Upper lobe of right lung (tissue), 1 donor: ENCODE measurements at regions not wholly inside any gene's neighbourhood (a gene's known extent, or its start where the extent isn't known, plus 50 kb on each side); places are given as distances from the start of the nearest gene placed in this dataset.

Experiments used
- ATAC-seq: fragments of 200-7000 bp; cut with Tn5 transposase; one replicate; pipeline ENCODE4 v1.9.1; 2020; ENCODE audit warnings: mild to moderate bottlenecking, moderate library complexity
- DNase-seq: peaks from one replicate; pipeline ENCODE4 v3.0.0-alpha.2; 2020
- H3K27ac ChIP-seq: fragments of 200-600 bp; one replicate; pipeline ENCODE4 v1.8.0; 2022
- H3K27me3 ChIP-seq: fragments of 200-600 bp; one replicate; pipeline ENCODE4 v1.8.0; 2022; ENCODE audit warnings: mild to moderate bottlenecking
- H3K36me3 ChIP-seq: fragments of 200-600 bp; one replicate; pipeline ENCODE4 v1.8.0; 2022
- H3K4me1 ChIP-seq: fragments of 200-600 bp; one replicate; pipeline ENCODE4 v1.8.0; 2022
- H3K4me3 ChIP-seq: fragments of 200-600 bp; one replicate; pipeline ENCODE4 v1.8.0; 2022; ENCODE audit warnings: mild to moderate bottlenecking
- H3K9me3 ChIP-seq: fragments of 200-600 bp; one replicate; pipeline ENCODE4 v1.8.0; 2022
- CTCF ChIP-seq: fragments of 200-600 bp; IDR thresholded peaks from one replicate; pipeline ENCODE4 v1.8.0; 2022; ENCODE audit warnings: antibody characterized with exemption
- intact Hi-C: fragments of 100-400 bp; cut with DNase I; formaldehyde crosslinking; loops from one replicate; pipeline ENCODE4 v1.11.0; 2022
- donor health status: DM: no; HTN: yes; CAD: no; lungs with severe emphysema.

GRCh38 chr1:55289614-55290013, 74.5 kb upstream of the USP24 start:
- Histone ChIP-seq H3K9me3 (no peaks in the 10 kb centered on the region), H3K27me3 (no peaks in the 10 kb centered on the region), H3K4me3 (no peak overlapping the region), H3K27ac (no peak overlapping the region), H3K4me1 (no peaks in the 10 kb centered on the region), H3K36me3 (no peaks in the 10 kb centered on the region)
- no peak for DNase-seq
- intact Hi-C loops: loop anchor here (10.0 kb wide), 1 partner anchor 1295 kb away; no protein-coding TSS in a partner anchor
- no peak for TF ChIP-seq CTCF
- ATAC-seq: no peak

- no peak for DNase-seq
- intact Hi-C loops: loop anchor here (10.0 kb wide), 1 partner anchor 1296 kb away; no protein-coding TSS in a partner anchor
- Histone ChIP-seq H3K9me3 (no peaks in the 10 kb centered on the region), H3K36me3 (no peaks in the 10 kb centered on the region), H3K27ac (no peak overlapping the region), H3K4me3 (no peak overlapping the region), H3K27me3 (no peaks in the 10 kb centered on the region), H3K4me1 (no peaks in the 10 kb centered on the region)
- no peak for ATAC-seq
- TF ChIP-seq CTCF: no peak
These were observed 73.9 kb upstream of the USP24 start for GRCh38 chr1:55289042-55289441.

- intact Hi-C loops: loop anchor here (10.0 kb wide), 1 partner anchor 1297 kb away; no protein-coding TSS in a partner anchor
- Histone ChIP-seq H3K36me3 (no peaks in the 10 kb centered on the region), H3K27ac (no peak overlapping the region), H3K27me3 (no peaks in the 10 kb centered on the region), H3K9me3 (no peaks in the 10 kb centered on the region), H3K4me3 (no peak overlapping the region), H3K4me1 (no peaks in the 10 kb centered on the region)
- ATAC-seq (no peak), DNase-seq (no peak)
- no peak for TF ChIP-seq CTCF
These were observed 73.1 kb upstream of the USP24 start for GRCh38 chr1:55288245-55288644.

DNA sequence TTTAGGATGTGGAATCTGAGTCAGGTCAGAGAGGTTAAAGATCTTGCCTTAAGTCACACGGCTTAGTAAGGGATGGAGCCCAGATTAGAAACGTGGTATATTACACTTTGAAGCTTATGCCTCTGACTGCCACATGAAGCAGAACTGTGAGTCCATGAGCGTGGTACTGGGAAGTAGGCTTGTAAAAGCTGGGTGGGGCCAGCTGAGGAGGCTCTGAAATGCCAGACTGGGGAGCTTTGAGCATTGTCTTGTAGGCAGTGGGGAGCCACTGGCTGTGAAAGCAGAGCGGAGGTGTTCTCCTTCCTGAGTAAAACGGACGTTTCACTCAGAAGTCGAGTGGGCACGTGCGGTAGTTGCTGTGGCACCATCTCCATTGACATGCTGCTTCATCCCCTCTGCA, 72.6 kb upstream of the USP24 start:
- no peak overlapping the region for H3K4me3 ChIP-seq
- no peaks in the 10 kb centered on the region for H3K27me3 ChIP-seq
- intact Hi-C loops: loop anchor here (10.0 kb wide), 1 partner anchor 1297 kb away; no protein-coding TSS in a partner anchor

DNA sequence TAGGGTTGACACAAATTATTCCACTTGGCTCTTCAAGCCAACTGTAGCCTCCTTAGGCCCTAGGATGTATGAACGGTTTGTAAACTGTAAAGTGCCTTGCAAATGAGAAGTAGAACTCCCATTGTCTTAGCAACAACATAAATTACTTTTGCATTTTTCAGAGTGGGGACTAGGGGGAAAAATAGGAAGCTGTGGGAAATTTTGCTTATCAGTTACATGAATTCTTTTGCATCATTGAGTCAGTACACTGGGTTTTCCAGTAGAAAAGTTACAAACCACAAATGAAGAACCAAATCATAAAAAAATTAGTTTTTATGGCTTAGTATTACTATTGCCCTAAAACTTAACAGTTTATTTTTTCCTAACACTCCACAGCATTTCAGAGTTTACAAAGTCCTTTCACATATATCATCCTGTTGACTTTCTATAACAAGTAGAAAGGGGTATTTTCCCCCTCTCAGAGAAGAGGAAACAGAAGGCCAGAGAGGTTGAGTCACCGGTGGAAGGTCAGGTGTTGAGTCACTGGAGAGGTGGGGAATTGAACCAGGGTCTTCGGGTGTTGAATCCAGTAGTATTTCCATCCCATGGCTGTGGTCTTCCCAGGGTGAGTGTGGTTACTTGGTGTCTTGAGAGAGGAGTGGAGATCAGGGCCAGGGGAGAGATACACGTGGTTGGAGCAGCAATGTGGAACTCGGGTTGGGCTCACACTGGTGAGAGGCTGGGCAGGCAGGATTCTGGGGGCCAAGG, 71.9 kb upstream of the USP24 start:
- Histone ChIP-seq H3K36me3 (no peaks in the 10 kb centered on the region), H3K4me1 (no peaks in the 10 kb centered on the region), H3K9me3 (no peaks in the 10 kb centered on the region), H3K4me3 (no peak overlapping the region), H3K27ac (no peak overlapping the region), H3K27me3 (no peaks in the 10 kb centered on the region)
- ATAC-seq (no peak), DNase-seq (no peak)
- TF ChIP-seq CTCF: no peak
- intact Hi-C loops: loop anchor here (10.0 kb wide), 1 partner anchor 1298 kb away; no protein-coding TSS in a partner anchor

More for the DNA sequence above, 72.6 kb upstream of the USP24 start:
- ATAC-seq (no peak), DNase-seq (no peak)
- H3K9me3 ChIP-seq: no peaks in the 10 kb centered on the region
- TF ChIP-seq CTCF: no peak
- H3K36me3 ChIP-seq: no peaks in the 10 kb centered on the region
- no peaks in the 10 kb centered on the region for H3K4me1 ChIP-seq
- no peak overlapping the region for H3K27ac ChIP-seq
